HCT116 (cell line): ENCODE measurements at regions not wholly inside any gene's neighbourhood (a gene's known extent, or its start where the extent isn't known, plus 50 kb on each side); places are given as distances from the start of the nearest gene placed in this dataset.

Experiments
- ATAC-seq: fragments of 200-7000 bp; cut with Tn5 transposase; 2 replicates; pipeline ENCODE4 v1.9.1; 2020; ENCODE audit warnings: mild to moderate bottlenecking, moderate library complexity
- BruUV-seq: library from RNA; stranded (reverse); fragments of 400-500 nt; replicated peaks from 2 replicates; lab custom pipeline; 2021; lab: Mats Ljungman, UMichigan
- CTCF ChIA-PET: fragments of 300-600 bp; sonication (Branson Sonifier 250); formaldehyde crosslinking; loops from one replicate; lab custom pipeline; 2021; ENCODE audit warnings: antibody characterized with exemption; lab: Charles Lee
- POLR2A ChIA-PET: fragments of 300-600, 350-600 bp; sonication (Branson Sonifier 250); formaldehyde crosslinking; loops from one replicate; lab custom pipeline; 2021; ENCODE audit warnings: antibody characterized with exemption; lab: Charles Lee
- RAD21 ChIA-PET, 2 experiments: fragments of 300-600 bp; sonication (Branson Sonifier 250); formaldehyde crosslinking; loops; one replicate each; lab custom pipeline; 2023; ENCODE audit warnings: low total read pairs in 2 of 2; ENCODE audit not compliant: uncharacterized antibody in 2 of 2, unreplicated experiment in 2 of 2, low non-redundant PET in 1 of 2; lab: Charles Lee
- DNase-seq: peaks from one replicate; pipeline ENCODE4 v3.0.0-alpha.2; 2010; ENCODE audit warnings: low read depth, low spot score
- H2AFZ ChIP-seq: fragments of 200-600 bp; shearing (Covaris generic), sonication (generic); 2 replicates; pipeline ENCODE4 v1.6.1; 2017; ENCODE audit warnings: low read depth, mixed run types, mixed read lengths, antibody characterized with exemption, low read length; ENCODE audit not compliant: poor library complexity, severe bottlenecking
- H3K27ac ChIP-seq: 2 replicates; pipeline ENCODE4 v1.5.1; 2012; ENCODE audit warnings: low read depth, low read length
- H3K27me3 ChIP-seq: fragments of 200-600 bp; sonication (generic); 2 replicates; pipeline ENCODE4 v1.6.1; 2016; ENCODE audit warnings: mixed run types, low read length, mixed read lengths; ENCODE audit not compliant: insufficient read depth
- H3K36me3 ChIP-seq, 2 experiments: fragments of 200-500 bp in 1 of 2; fragments of 200-600 bp in 1 of 2; sonication (Bioruptor generic) in 1 of 2; sonication (generic) in 1 of 2; 2 replicates each; pipeline versions ENCODE4 v1.5.1 to v1.6.1; 2014 to 2016; ENCODE audit warnings: low read length in 2 of 2, inconsistent platforms in 1 of 2, mixed read lengths in 1 of 2, mixed run types in 1 of 2; ENCODE audit not compliant: insufficient read depth in 2 of 2, control insufficient read depth in 1 of 2
- H3K4me1 ChIP-seq, 2 experiments: fragments of 200-600 bp in 1 of 2; sonication (generic) in 1 of 2; 2 replicates each; pipeline versions ENCODE4 v1.5.1 to v1.6.1; 2012 to 2017; ENCODE audit warnings: low read length in 2 of 2, inconsistent platforms in 1 of 2, mild to moderate bottlenecking in 1 of 2, mixed read lengths in 1 of 2, mixed run types in 1 of 2, moderate library complexity in 1 of 2; ENCODE audit not compliant: insufficient read depth in 2 of 2, control insufficient read depth in 1 of 2
- H3K4me2 ChIP-seq: fragments of 200-600 bp; sonication (generic); 2 replicates; pipeline ENCODE4 v1.6.1; 2017; ENCODE audit warnings: mixed run types, low read length, mixed read lengths
- H3K4me3 ChIP-seq, 2 experiments: fragments of 200-600 bp in 1 of 2; sonication (generic) in 1 of 2; replicated peaks in 1 of 2; 2 replicates each; pipeline ENCODE4 v1.5.1; 2011 to 2016; ENCODE audit warnings: low read length in 2 of 2, control low read depth in 1 of 2, low read depth in 1 of 2, mild to moderate bottlenecking in 1 of 2, mixed read lengths in 1 of 2, mixed run types in 1 of 2
- H3K79me2 ChIP-seq: fragments of 200-600 bp; sonication (generic); 2 replicates; pipeline ENCODE4 v1.6.1; 2017; ENCODE audit warnings: mild to moderate bottlenecking, mixed run types, low read length, moderate library complexity, mixed read lengths; ENCODE audit not compliant: insufficient read depth
- H3K9ac ChIP-seq: fragments of 200-600 bp; sonication (generic); 2 replicates; pipeline ENCODE4 v1.6.1; 2016; ENCODE audit warnings: low read length, mixed read lengths
- H3K9me2 ChIP-seq: fragments of 200-600 bp; sonication (generic), shearing (Covaris generic); 2 replicates; pipeline ENCODE4 v1.6.1; 2017; ENCODE audit warnings: mixed run types, mild to moderate bottlenecking, moderate library complexity; ENCODE audit not compliant: insufficient read depth
- H3K9me3 ChIP-seq, 2 experiments: fragments of 200-500 bp in 1 of 2; fragments of 200-600 bp in 1 of 2; sonication (Bioruptor generic) in 1 of 2; sonication (generic) in 1 of 2; 2 replicates each; pipeline ENCODE4 v1.6.1; 2014 to 2017; ENCODE audit warnings: low read length in 2 of 2, mixed read lengths in 2 of 2, inconsistent platforms in 1 of 2, low read depth in 1 of 2, mild to moderate bottlenecking in 1 of 2, mixed run types in 1 of 2, moderate library complexity in 1 of 2; ENCODE audit not compliant: control insufficient read depth in 1 of 2, insufficient read depth in 1 of 2
- H4K20me1 ChIP-seq: fragments of 200-600 bp; sonication (generic), shearing (Covaris generic); 2 replicates; pipeline ENCODE4 v1.6.1; 2017; ENCODE audit warnings: mixed run types, mild to moderate bottlenecking, moderate library complexity; ENCODE audit not compliant: insufficient read depth
- CBX3 ChIP-seq: IDR thresholded peaks from 2 replicates; pipeline ENCODE4 v1.6.1; 2012; ENCODE audit warnings: low read depth
- CTCF ChIP-seq, 3 experiments: fragments of 200-600 bp in 1 of 3; sonication (generic) in 1 of 3; IDR thresholded peaks in 2 of 3; conservative IDR thresholded peaks in 1 of 3; 2 replicates each; pipeline ENCODE4 v1.5.1; 2012 to 2017; ENCODE audit warnings: low read depth in 2 of 3, low read length in 2 of 3, antibody characterized with exemption in 1 of 3, borderline replicate concordance in 1 of 3, control low read depth in 1 of 3, mild to moderate bottlenecking in 1 of 3, mixed read lengths in 1 of 3, mixed run types in 1 of 3, moderate library complexity in 1 of 3; ENCODE audit not compliant: insufficient read depth in 1 of 3
- EGR1 ChIP-seq: IDR thresholded peaks from 2 replicates; pipeline ENCODE4 v1.6.1; 2012; ENCODE audit warnings: low read depth
- EZH2 ChIP-seq: fragments of 200-600 bp; sonication (generic); IDR thresholded peaks from 2 replicates; pipeline ENCODE4 v1.6.1; 2017; ENCODE audit warnings: antibody characterized with exemption, mixed run types
- FOSL1 ChIP-seq: IDR thresholded peaks from 2 replicates; pipeline ENCODE4 v1.6.1; 2012; ENCODE audit warnings: low read depth
- JUND ChIP-seq: IDR thresholded peaks from 2 replicates; pipeline ENCODE4 v1.6.1; 2012
- POLR2A ChIP-seq: IDR thresholded peaks from 2 replicates; pipeline ENCODE4 v1.7.0; 2011; ENCODE audit warnings: borderline replicate concordance; ENCODE audit not compliant: insufficient read depth, insufficient read length; ENCODE audit errors: extremely low read depth
- POLR2AphosphoS5 ChIP-seq: IDR thresholded peaks from 2 replicates; pipeline ENCODE4 v1.6.1; 2011; ENCODE audit warnings: mild to moderate bottlenecking, low read depth, low read length, moderate library complexity
- RAD21 ChIP-seq: IDR thresholded peaks from 2 replicates; pipeline ENCODE4 v1.6.1; 2012; ENCODE audit warnings: low read depth, mild to moderate bottlenecking
- REST ChIP-seq: IDR thresholded peaks from 2 replicates; pipeline ENCODE4 v1.6.1; 2012; ENCODE audit warnings: low read depth
- SIN3A ChIP-seq: IDR thresholded peaks from 2 replicates; pipeline ENCODE4 v1.6.1; 2012; ENCODE audit warnings: low read depth
- ZBTB33 ChIP-seq: IDR thresholded peaks from 2 replicates; pipeline ENCODE4 v1.6.1; 2011; ENCODE audit warnings: mild to moderate bottlenecking, low read length, moderate library complexity; ENCODE audit not compliant: insufficient replicate concordance; ENCODE audit errors: extremely low read depth
- ZNF274 ChIP-seq: fragments of 200-500 bp; sonication (Bioruptor generic); IDR thresholded peaks from 2 replicates; pipeline ENCODE4 v1.6.1; 2014; ENCODE audit warnings: mild to moderate bottlenecking, low read depth, low read length, inconsistent platforms
- intact Hi-C: fragments of 100-400 bp; cut with micrococcal nuclease; formaldehyde crosslinking; loops from 2 replicates; pipeline ENCODE4 v1.10.0; 2022

- Histone ChIP-seq H3K79me2 (no peaks in the 10 kb centered on the region), H3K9me3 (no peaks in the 10 kb centered on the region; a peak in 1 of 4 replicates), H2AFZ (peak overlapping the region; percentile 79), H3K9me2 (no peaks in the 10 kb centered on the region), H3K4me1 (no peaks in the 10 kb centered on the region), H3K4me2 (peak overlapping the region; percentile 31; the same call in 1 of the 2 replicates), H4K20me1 (no peaks in the 10 kb centered on the region), H3K27ac (no peak overlapping the region), H3K36me3 (no peaks in the 10 kb centered on the region), H3K9ac (no peak overlapping the region), H3K27me3 (no peaks in the 10 kb centered on the region; the same call in 1 of the 2 replicates), H3K4me3 (no peak overlapping the region)
- RAD21 ChIA-PET: no interaction called here
- POLR2A ChIA-PET: no interaction called here
- intact Hi-C loops: loop anchor here (5.0 to 10.0 kb wide), 2 partner anchors 183 to 1760 kb away; no protein-coding TSS in a partner anchor
- no TSS peak for BruUV-seq
- ATAC-seq (peak; percentile 93), DNase-seq (peak; percentile 56)
- CTCF ChIA-PET: no interaction called here
- TF ChIP-seq RAD21: peak; percentile 83
- TF ChIP-seq CTCF (IDR thresholded peaks at IDR 0.05 in 2 of 3, conservative IDR thresholded peaks at IDR 0.05 in 1 of 3; ENCODE audit: borderline replicate concordance in 1 of 3, insufficient read depth in 1 of 3, low read depth in 2 of 3, low read length in 2 of 3): peak; percentile 61 to 90 (median 73); a peak in 5 of 6 replicates
- TF ChIP-seq CBX3: peak; percentile 41; the same call in 1 of the 2 replicates
- TF ChIP-seq SIN3A: no peak
Measured at GRCh38 chr3:118817748-118818165, 216.9 kb downstream of the IGSF11 start.

- no peaks in the 10 kb centered on the region; a peak in 1 of 4 replicates for H3K9me3 ChIP-seq
- no peaks in the 10 kb centered on the region; the same call in 1 of the 2 replicates for H3K27me3 ChIP-seq
- H3K4me3 ChIP-seq: no peak overlapping the region
- no TSS peak for BruUV-seq
- intact Hi-C loops: loop anchor here (5.0 to 10.0 kb wide), 2 partner anchors 184 to 1761 kb away; no protein-coding TSS in a partner anchor
- H2AFZ ChIP-seq: no peak overlapping the region
- H3K79me2 ChIP-seq: no peaks in the 10 kb centered on the region
- ChIA-PET RAD21 (no interaction called here), CTCF (no interaction called here), POLR2A (no interaction called here)
- H3K4me2 ChIP-seq: no peak overlapping the region
- no peaks in the 10 kb centered on the region for H3K4me1 ChIP-seq
- H3K9ac ChIP-seq: no peak overlapping the region
- DNase-seq (no peak), ATAC-seq (no peak)
- no peak overlapping the region for H3K27ac ChIP-seq
- no peaks in the 10 kb centered on the region for H4K20me1 ChIP-seq
- no peaks in the 10 kb centered on the region for H3K9me2 ChIP-seq
- no peaks in the 10 kb centered on the region for H3K36me3 ChIP-seq
- no peak for TF ChIP-seq POLR2AphosphoS5
- no peak for TF ChIP-seq EGR1
- TF ChIP-seq ZBTB33: no peak
- TF ChIP-seq FOSL1: no peak
- no peak for TF ChIP-seq REST
- TF ChIP-seq EZH2: no peak
- no peak for TF ChIP-seq ZNF274
- no peak for TF ChIP-seq POLR2A
- TF ChIP-seq JUND: no peak
- TF ChIP-seq RAD21: no peak
Measured at GRCh38 chr3:118818386-118818785, 216.3 kb downstream of the IGSF11 start.
